MM.1S (cell line): ENCODE measurements at regions not wholly inside any gene's neighbourhood (a gene's known extent, or its start where the extent isn't known, plus 50 kb on each side); places are given as distances from the start of the nearest gene placed in this dataset.

Experiments used
- DNase-seq: peaks from one replicate; pipeline ENCODE4 v3.0.0-alpha.2; 2015
- H2AFZ ChIP-seq: fragments of 300-600 bp; sonication (generic); 2 replicates; pipeline ENCODE4 v1.6.0; 2016; ENCODE audit warnings: antibody characterized with exemption, low read length
- H3F3A ChIP-seq: fragments of 300-600 bp; sonication (generic); 2 replicates; pipeline ENCODE4 v1.6.1; 2016; ENCODE audit warnings: mild to moderate bottlenecking, antibody characterized with exemption, low read length, moderate library complexity, mixed read lengths; ENCODE audit not compliant: insufficient read depth
- H3K27ac ChIP-seq: fragments of 300-600 bp; sonication (generic); 2 replicates; pipeline ENCODE4 v1.5.1; 2016; ENCODE audit warnings: mild to moderate bottlenecking, low read length
- H3K27me3 ChIP-seq: fragments of 300-600 bp; sonication (generic); replicated peaks from 2 replicates; pipeline ENCODE4 v1.6.0; 2016; ENCODE audit warnings: low read length; ENCODE audit not compliant: insufficient read depth
- H3K36me3 ChIP-seq: fragments of 300-600 bp; sonication (generic); replicated peaks from 2 replicates; pipeline ENCODE4 v1.6.1; 2016; ENCODE audit warnings: mild to moderate bottlenecking, low read length, mixed read lengths; ENCODE audit not compliant: insufficient read depth
- H3K4me1 ChIP-seq: fragments of 300-600 bp; sonication (generic); 2 replicates; pipeline ENCODE4 v1.6.1; 2016; ENCODE audit warnings: low read length, mixed read lengths
- H3K4me2 ChIP-seq: fragments of 300-600 bp; sonication (generic); 2 replicates; pipeline ENCODE4 v1.6.0; 2016; ENCODE audit warnings: low read depth, low read length
- H3K4me3 ChIP-seq: fragments of 300-600 bp; sonication (generic); 2 replicates; pipeline ENCODE4 v1.5.1; 2016; ENCODE audit warnings: low read length, mixed read lengths
- H3K79me2 ChIP-seq: fragments of 300-600 bp; sonication (generic); 2 replicates; pipeline ENCODE4 v1.6.1; 2016; ENCODE audit warnings: mixed run types, low read length, mixed read lengths
- H3K9ac ChIP-seq: fragments of 300-600 bp; sonication (generic); 2 replicates; pipeline ENCODE4 v1.6.1; 2016; ENCODE audit warnings: low read length, mixed read lengths
- H3K9me2 ChIP-seq: fragments of 300-600 bp; sonication (generic); replicated peaks from 2 replicates; pipeline ENCODE4 v1.6.1; 2016; ENCODE audit warnings: mild to moderate bottlenecking, low read length, mixed read lengths; ENCODE audit not compliant: insufficient read depth
- H3K9me3 ChIP-seq: fragments of 300-600 bp; sonication (generic); replicated peaks from 2 replicates; pipeline ENCODE4 v1.6.1; 2016; ENCODE audit warnings: mild to moderate bottlenecking, low read length, mixed read lengths; ENCODE audit not compliant: insufficient read depth
- H4K20me1 ChIP-seq: fragments of 300-600 bp; sonication (generic); 2 replicates; pipeline ENCODE4 v1.6.1; 2016; ENCODE audit warnings: mild to moderate bottlenecking, low read length, moderate library complexity, mixed read lengths; ENCODE audit not compliant: insufficient read depth
- CTCF ChIP-seq: fragments of 300-600 bp; sonication (generic); IDR thresholded peaks from 2 replicates; pipeline ENCODE4 v1.5.1; 2016; ENCODE audit warnings: antibody characterized with exemption, low read length, mixed read lengths
- EZH2 ChIP-seq: fragments of 300-600 bp; sonication (generic); optimal IDR thresholded peaks from 2 replicates; pipeline ENCODE3; 2017; ENCODE audit warnings: low read depth, mild to moderate bottlenecking, antibody characterized with exemption, low read length, mixed read lengths
- EZH2phosphoT487 ChIP-seq: fragments of 300-600 bp; sonication (generic); IDR thresholded peaks from 2 replicates; pipeline ENCODE4 v1.6.1; 2018; ENCODE audit warnings: antibody characterized with exemption, low read length

- H2AFZ ChIP-seq, result no peak overlapping the region
- H3K4me2 ChIP-seq, result no peak overlapping the region
- no peaks in the 10 kb centered on the region for H3K27me3 ChIP-seq
- H3K79me2 ChIP-seq, result no peaks in the 10 kb centered on the region
- no peak overlapping the region for H3K9ac ChIP-seq
- DNase-seq, result no peak
- no peaks in the 10 kb centered on the region for H3K36me3 ChIP-seq
- H3F3A ChIP-seq, result no peaks in the 10 kb centered on the region
- H3K4me3 ChIP-seq, result no peak overlapping the region
- H3K4me1 ChIP-seq, result no peaks in the 10 kb centered on the region
- TF ChIP-seq CTCF (no peak), EZH2phosphoT487 (no peak), EZH2 (no peak)
- no peak overlapping the region for H3K27ac ChIP-seq
- H3K9me2 ChIP-seq, result no peaks in the 10 kb centered on the region
- no peaks in the 10 kb centered on the region for H3K9me3 ChIP-seq
- no peaks in the 10 kb centered on the region for H4K20me1 ChIP-seq
Measured at GRCh38 chr14:81886588-81886987, 352.9 kb upstream of the SEL1L start.

- Histone ChIP-seq H3K9me3 (no peaks in the 10 kb centered on the region), H3K79me2 (no peaks in the 10 kb centered on the region), H3K27ac (no peak overlapping the region), H4K20me1 (no peaks in the 10 kb centered on the region), H3K4me3 (no peak overlapping the region), H2AFZ (no peak overlapping the region), H3K4me1 (no peaks in the 10 kb centered on the region), H3K9me2 (no peaks in the 10 kb centered on the region), H3K36me3 (no peaks in the 10 kb centered on the region), H3K9ac (no peak overlapping the region), H3K4me2 (no peak overlapping the region), H3K27me3 (no peaks in the 10 kb centered on the region), H3F3A (no peaks in the 10 kb centered on the region)
- TF ChIP-seq EZH2phosphoT487 (no peak), CTCF (no peak), EZH2 (no peak)
- no peak for DNase-seq
Measured at GRCh38 chr14:81889529-81889928, 355.9 kb upstream of the SEL1L start.

GRCh38 chr14:81890020-81890419 lies 356.4 kb upstream of the SEL1L start:
- Histone ChIP-seq H4K20me1 (no peaks in the 10 kb centered on the region), H3K27me3 (no peaks in the 10 kb centered on the region), H3K27ac (no peak overlapping the region), H3K36me3 (no peaks in the 10 kb centered on the region), H3K4me1 (no peaks in the 10 kb centered on the region), H3K9me3 (no peaks in the 10 kb centered on the region), H3K9ac (no peak overlapping the region), H3K9me2 (no peaks in the 10 kb centered on the region), H3K79me2 (no peaks in the 10 kb centered on the region), H3F3A (no peaks in the 10 kb centered on the region), H2AFZ (no peak overlapping the region), H3K4me3 (no peak overlapping the region), H3K4me2 (no peak overlapping the region)
- DNase-seq, result no peak
- TF ChIP-seq EZH2 (no peak), CTCF (no peak), EZH2phosphoT487 (no peak)
